SK-N-SH treated with all-trans-retinoic acid at 6 μM for 48 hours (cell line): ENCODE measurements at regions not wholly inside any gene's neighbourhood (a gene's known extent, or its start where the extent isn't known, plus 50 kb on each side); places are given as distances from the start of the nearest gene placed in this dataset.

Experiments used
- ATAC-seq: fragments of 200-7000 bp; cut with Tn5 transposase; 3 replicates; pipeline ENCODE4 v1.9.1; 2020; ENCODE audit warnings: mild to moderate bottlenecking, moderate library complexity
- ARNTL ChIP-seq: fragments of 450-650 bp; formaldehyde crosslinking; IDR thresholded peaks from 2 replicates; pipeline ENCODE4 v1.5.0; 2020; ENCODE audit warnings: low read depth, mild to moderate bottlenecking, moderate library complexity, borderline replicate concordance
- BACH2 ChIP-seq: fragments of 250-450 bp; sonication (Bioruptor Pico); IDR thresholded peaks from 2 replicates; pipeline ENCODE4 v1.9.0; 2021; ENCODE audit warnings: mild to moderate bottlenecking, borderline replicate concordance
- ESRRG ChIP-seq: fragments of 250-450 bp; sonication (Bioruptor Pico); IDR thresholded peaks from 2 replicates; pipeline ENCODE4 v1.6.1; 2021; ENCODE audit warnings: mild to moderate bottlenecking
- GLIS3 ChIP-seq: fragments of 250-450 bp; sonication (Bioruptor Pico); IDR thresholded peaks from 2 replicates; pipeline ENCODE4 v1.5.0; 2020; ENCODE audit warnings: mild to moderate bottlenecking, moderate library complexity
- ISL1 ChIP-seq: fragments of 250-450 bp; sonication (Bioruptor Pico); IDR thresholded peaks from 2 replicates; pipeline ENCODE4 v2.1.2; 2022; ENCODE audit warnings: mild to moderate bottlenecking, moderate library complexity
- PPARA ChIP-seq: fragments of 250-450 bp; sonication (Bioruptor Pico); IDR thresholded peaks from 2 replicates; pipeline ENCODE4 v1.5.0; 2020; ENCODE audit warnings: mild to moderate bottlenecking, borderline replicate concordance
- RARB ChIP-seq: fragments of 250-450 bp; sonication (Bioruptor Pico); IDR thresholded peaks from 2 replicates; pipeline ENCODE4 v1.8.0; 2021; ENCODE audit warnings: mild to moderate bottlenecking, moderate library complexity
- TCF4 ChIP-seq: fragments of 250-450 bp; sonication (Bioruptor Pico); IDR thresholded peaks from 2 replicates; pipeline ENCODE4 v1.8.0; 2021; ENCODE audit warnings: mild to moderate bottlenecking, moderate library complexity, borderline replicate concordance
- TOX ChIP-seq: fragments of 250-450 bp; sonication (Bioruptor Pico); IDR thresholded peaks from 2 replicates; pipeline ENCODE4 v1.8.0; 2021; ENCODE audit warnings: mild to moderate bottlenecking, moderate library complexity, borderline replicate concordance
- TSHZ2 ChIP-seq: fragments of 250-450 bp; sonication (Bioruptor Pico); IDR thresholded peaks from 2 replicates; pipeline ENCODE4 v1.5.0; 2020; ENCODE audit warnings: mild to moderate bottlenecking, moderate library complexity
- ZC3H10 ChIP-seq: fragments of 250-450 bp; sonication (Bioruptor Pico); IDR thresholded peaks from 2 replicates; pipeline ENCODE4 v1.5.1; 2021; ENCODE audit warnings: mild to moderate bottlenecking, moderate library complexity
- ZFP3 ChIP-seq: fragments of 250-450 bp; sonication (Bioruptor Pico); IDR thresholded peaks from 2 replicates; pipeline ENCODE4 v1.5.0; 2020; ENCODE audit warnings: mild to moderate bottlenecking, moderate library complexity
- ZFP30 ChIP-seq: fragments of 450-650 bp; formaldehyde crosslinking; IDR thresholded peaks from 2 replicates; pipeline ENCODE4 v1.5.0; 2022; ENCODE audit warnings: mild to moderate bottlenecking, moderate library complexity
- ZNF70 ChIP-seq: fragments of 450-650 bp; formaldehyde crosslinking; IDR thresholded peaks from 2 replicates; pipeline ENCODE4 v1.5.0; 2020; ENCODE audit warnings: mild to moderate bottlenecking, moderate library complexity
- ZNF8 ChIP-seq: fragments of 450-650 bp; formaldehyde crosslinking; IDR thresholded peaks from 2 replicates; pipeline ENCODE4 v1.5.0; 2020; ENCODE audit warnings: mild to moderate bottlenecking, moderate library complexity
- TF ChIP-seq, protein P1 (sequence below): fragments of 250-450 bp; sonication (Bioruptor Pico); IDR thresholded peaks from 2 replicates; pipeline ENCODE4 v1.8.0; 2020; ENCODE audit warnings: mild to moderate bottlenecking, moderate library complexity, borderline replicate concordance
- TF ChIP-seq, protein P2 (sequence below): fragments of 250-450 bp; sonication (Bioruptor Pico); IDR thresholded peaks from 2 replicates; pipeline ENCODE4 v1.5.1; 2021; ENCODE audit warnings: mild to moderate bottlenecking, moderate library complexity
- TF ChIP-seq, protein P3 (sequence below): fragments of 250-450 bp; sonication (Bioruptor Pico); IDR thresholded peaks from 2 replicates; pipeline ENCODE4 v1.8.0; 2021; ENCODE audit warnings: low read depth, mild to moderate bottlenecking, moderate library complexity, borderline replicate concordance
- TF ChIP-seq, protein P4 (sequence below): fragments of 250-450 bp; sonication (Bioruptor Pico); IDR thresholded peaks from 2 replicates; pipeline ENCODE4 v1.5.1; 2020; ENCODE audit warnings: low read depth, mild to moderate bottlenecking, moderate library complexity

DNA sequence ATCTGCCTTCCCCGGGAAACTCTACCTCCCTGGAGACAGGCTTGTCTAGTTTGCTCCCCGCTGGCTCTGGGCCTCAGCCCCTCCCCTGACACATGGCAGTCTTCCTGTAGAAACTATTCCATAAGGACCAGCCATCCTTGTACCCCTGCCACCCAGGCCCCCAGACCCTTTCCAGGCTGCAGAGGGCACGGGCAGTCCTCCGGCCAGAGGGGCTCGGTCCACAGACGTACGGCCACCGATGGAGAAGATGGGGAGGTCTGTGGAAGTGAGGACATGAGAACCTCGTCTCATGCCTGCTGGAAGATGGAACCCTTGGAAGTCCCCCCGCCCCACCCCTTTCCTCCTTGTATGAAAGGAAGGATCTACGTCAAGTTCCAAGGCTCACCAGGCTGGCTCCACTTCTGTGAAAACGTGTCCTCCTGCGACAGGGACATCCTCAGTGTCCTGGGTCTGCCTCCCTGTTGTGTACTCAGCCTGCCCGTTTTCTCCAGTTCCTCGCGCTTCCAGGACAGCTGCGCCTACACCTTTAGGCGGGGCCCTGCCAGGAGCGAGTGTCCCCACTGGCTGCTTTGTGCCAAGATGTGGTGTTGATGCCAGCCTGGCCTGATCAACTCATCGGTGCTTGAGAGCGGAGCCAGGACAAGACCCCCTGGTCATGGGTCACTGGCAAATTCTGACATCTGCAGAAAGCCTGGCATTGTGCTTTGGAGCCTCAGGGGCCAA, 414.9 kb downstream of the GLRX3 start:
- no peak for TF ChIP-seq ISL1 (CRISPR knock-in tag)
- TF ChIP-seq ZC3H10 (CRISPR knock-in tag): no peak
- no peak for TF ChIP-seq GLIS3 (CRISPR knock-in tag)
- TF ChIP-seq ESRRG (CRISPR knock-in tag): no peak
- TF ChIP-seq, protein P1, sequence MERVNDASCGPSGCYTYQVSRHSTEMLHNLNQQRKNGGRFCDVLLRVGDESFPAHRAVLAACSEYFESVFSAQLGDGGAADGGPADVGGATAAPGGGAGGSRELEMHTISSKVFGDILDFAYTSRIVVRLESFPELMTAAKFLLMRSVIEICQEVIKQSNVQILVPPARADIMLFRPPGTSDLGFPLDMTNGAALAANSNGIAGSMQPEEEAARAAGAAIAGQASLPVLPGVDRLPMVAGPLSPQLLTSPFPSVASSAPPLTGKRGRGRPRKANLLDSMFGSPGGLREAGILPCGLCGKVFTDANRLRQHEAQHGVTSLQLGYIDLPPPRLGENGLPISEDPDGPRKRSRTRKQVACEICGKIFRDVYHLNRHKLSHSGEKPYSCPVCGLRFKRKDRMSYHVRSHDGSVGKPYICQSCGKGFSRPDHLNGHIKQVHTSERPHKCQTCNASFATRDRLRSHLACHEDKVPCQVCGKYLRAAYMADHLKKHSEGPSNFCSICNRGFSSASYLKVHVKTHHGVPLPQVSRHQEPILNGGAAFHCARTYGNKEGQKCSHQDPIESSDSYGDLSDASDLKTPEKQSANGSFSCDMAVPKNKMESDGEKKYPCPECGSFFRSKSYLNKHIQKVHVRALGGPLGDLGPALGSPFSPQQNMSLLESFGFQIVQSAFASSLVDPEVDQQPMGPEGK (CRISPR knock-in tag): no peak
- TF ChIP-seq ARNTL: no peak
- TF ChIP-seq, protein P2, sequence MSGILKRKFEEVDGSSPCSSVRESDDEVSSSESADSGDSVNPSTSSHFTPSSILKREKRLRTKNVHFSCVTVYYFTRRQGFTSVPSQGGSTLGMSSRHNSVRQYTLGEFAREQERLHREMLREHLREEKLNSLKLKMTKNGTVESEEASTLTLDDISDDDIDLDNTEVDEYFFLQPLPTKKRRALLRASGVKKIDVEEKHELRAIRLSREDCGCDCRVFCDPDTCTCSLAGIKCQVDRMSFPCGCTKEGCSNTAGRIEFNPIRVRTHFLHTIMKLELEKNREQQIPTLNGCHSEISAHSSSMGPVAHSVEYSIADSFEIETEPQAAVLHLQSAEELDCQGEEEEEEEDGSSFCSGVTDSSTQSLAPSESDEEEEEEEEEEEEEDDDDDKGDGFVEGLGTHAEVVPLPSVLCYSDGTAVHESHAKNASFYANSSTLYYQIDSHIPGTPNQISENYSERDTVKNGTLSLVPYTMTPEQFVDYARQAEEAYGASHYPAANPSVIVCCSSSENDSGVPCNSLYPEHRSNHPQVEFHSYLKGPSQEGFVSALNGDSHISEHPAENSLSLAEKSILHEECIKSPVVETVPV (CRISPR knock-in tag): no peak
- TF ChIP-seq TOX (CRISPR knock-in tag): no peak
- no peak for TF ChIP-seq BACH2 (CRISPR knock-in tag)
- TF ChIP-seq ZFP30 (CRISPR knock-in tag): no peak
- TF ChIP-seq, protein P3, sequence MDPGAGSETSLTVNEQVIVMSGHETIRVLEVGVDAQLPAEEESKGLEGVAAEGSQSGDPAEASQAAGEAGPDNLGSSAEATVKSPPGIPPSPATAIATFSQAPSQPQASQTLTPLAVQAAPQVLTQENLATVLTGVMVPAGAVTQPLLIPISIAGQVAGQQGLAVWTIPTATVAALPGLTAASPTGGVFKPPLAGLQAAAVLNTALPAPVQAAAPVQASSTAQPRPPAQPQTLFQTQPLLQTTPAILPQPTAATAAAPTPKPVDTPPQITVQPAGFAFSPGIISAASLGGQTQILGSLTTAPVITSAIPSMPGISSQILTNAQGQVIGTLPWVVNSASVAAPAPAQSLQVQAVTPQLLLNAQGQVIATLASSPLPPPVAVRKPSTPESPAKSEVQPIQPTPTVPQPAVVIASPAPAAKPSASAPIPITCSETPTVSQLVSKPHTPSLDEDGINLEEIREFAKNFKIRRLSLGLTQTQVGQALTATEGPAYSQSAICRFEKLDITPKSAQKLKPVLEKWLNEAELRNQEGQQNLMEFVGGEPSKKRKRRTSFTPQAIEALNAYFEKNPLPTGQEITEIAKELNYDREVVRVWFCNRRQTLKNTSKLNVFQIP (CRISPR knock-in tag): no peak
- TF ChIP-seq RARB (CRISPR knock-in tag): no peak
- TF ChIP-seq ZFP3: no peak
- TF ChIP-seq TSHZ2: no peak
- no peak for TF ChIP-seq PPARA (CRISPR knock-in tag)
- TF ChIP-seq, all 23 proteins: peak for 0
- no peak for ATAC-seq

- ATAC-seq: no peak
- TF ChIP-seq, protein P1 (CRISPR knock-in tag): no peak
- no peak for TF ChIP-seq ISL1 (CRISPR knock-in tag)
- TF ChIP-seq ZNF70 (CRISPR knock-in tag): no peak
- TF ChIP-seq ZFP3: no peak
- no peak for TF ChIP-seq ZNF8 (CRISPR knock-in tag)
- no peak for TF ChIP-seq PPARA (CRISPR knock-in tag)
- TF ChIP-seq TCF4 (CRISPR knock-in tag): no peak
- no peak for TF ChIP-seq ZC3H10 (CRISPR knock-in tag)
- TF ChIP-seq TOX (CRISPR knock-in tag): no peak
- TF ChIP-seq, protein P2 (CRISPR knock-in tag): no peak
- TF ChIP-seq, protein P4, sequence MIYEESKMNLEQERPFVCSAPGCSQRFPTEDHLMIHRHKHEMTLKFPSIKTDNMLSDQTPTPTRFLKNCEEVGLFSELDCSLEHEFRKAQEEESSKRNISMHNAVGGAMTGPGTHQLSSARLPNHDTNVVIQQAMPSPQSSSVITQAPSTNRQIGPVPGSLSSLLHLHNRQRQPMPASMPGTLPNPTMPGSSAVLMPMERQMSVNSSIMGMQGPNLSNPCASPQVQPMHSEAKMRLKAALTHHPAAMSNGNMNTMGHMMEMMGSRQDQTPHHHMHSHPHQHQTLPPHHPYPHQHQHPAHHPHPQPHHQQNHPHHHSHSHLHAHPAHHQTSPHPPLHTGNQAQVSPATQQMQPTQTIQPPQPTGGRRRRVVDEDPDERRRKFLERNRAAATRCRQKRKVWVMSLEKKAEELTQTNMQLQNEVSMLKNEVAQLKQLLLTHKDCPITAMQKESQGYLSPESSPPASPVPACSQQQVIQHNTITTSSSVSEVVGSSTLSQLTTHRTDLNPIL (CRISPR knock-in tag): no peak
- TF ChIP-seq, protein P3 (CRISPR knock-in tag): no peak
- no peak for TF ChIP-seq ZFP30 (CRISPR knock-in tag)
- no peak for TF ChIP-seq RARB (CRISPR knock-in tag)
These were observed 415.5 kb downstream of the GLRX3 start for GRCh38 chr10:130551676-130552075.
